Smooth muscle cell (in vitro differentiated cells): ENCODE measurements at regions not wholly inside any gene's neighbourhood (a gene's known extent, or its start where the extent isn't known, plus 50 kb on each side); places are given as distances from the start of the nearest gene placed in this dataset.
"Not testable (repeated sequence)": the region's sequence is repeated elsewhere in the genome, so short reads cannot be mapped to it uniquely, and the experiment has no call there.

ENCODE experiments used
- DNase-seq: peaks from one replicate; lab custom pipeline; 2025; ENCODE audit not compliant: unreplicated experiment; lab: John Stamatoyannopoulos, UW
- H2AFZ ChIP-seq: fragments of 200-600 bp; sonication (generic); 2 replicates; pipeline ENCODE4 v1.6.0; 2016; ENCODE audit warnings: antibody characterized with exemption, low read depth, mild to moderate bottlenecking
- H3F3A ChIP-seq: fragments of 200-600 bp; sonication (generic); 2 replicates; pipeline ENCODE4 v1.6.0; 2017; ENCODE audit warnings: antibody characterized with exemption, low read depth
- H3K27ac ChIP-seq: fragments of 200-600 bp; sonication (generic); 2 replicates; pipeline ENCODE4 v1.5.1; 2016; ENCODE audit warnings: low read depth, mild to moderate bottlenecking
- H3K27me3 ChIP-seq: fragments of 200-600 bp; sonication (generic); 2 replicates; pipeline ENCODE4 v1.6.1; 2016; ENCODE audit warnings: low read depth, mild to moderate bottlenecking
- H3K36me3 ChIP-seq: fragments of 200-600 bp; sonication (generic); 2 replicates; pipeline ENCODE4 v1.5.1; 2016; ENCODE audit warnings: low read depth
- H3K4me1 ChIP-seq: fragments of 200-600 bp; sonication (generic); 2 replicates; pipeline ENCODE4 v1.5.1; 2016; ENCODE audit warnings: low read depth
- H3K4me2 ChIP-seq: fragments of 200-600 bp; sonication (generic); 2 replicates; pipeline ENCODE4 v1.6.0; 2016; ENCODE audit warnings: mild to moderate bottlenecking
- H3K4me3 ChIP-seq: fragments of 200-600 bp; sonication (generic); 2 replicates; pipeline ENCODE4 v1.5.1; 2016; ENCODE audit warnings: mild to moderate bottlenecking
- H3K79me2 ChIP-seq: fragments of 200-600 bp; sonication (generic); 2 replicates; pipeline ENCODE4 v1.6.0; 2016; ENCODE audit warnings: low read depth, mild to moderate bottlenecking
- H3K9ac ChIP-seq: fragments of 200-600 bp; sonication (generic); 2 replicates; pipeline ENCODE4 v1.6.0; 2016; ENCODE audit warnings: low read depth
- H3K9me3 ChIP-seq: fragments of 200-600 bp; sonication (generic); replicated peaks from 2 replicates; pipeline ENCODE4 v1.5.1; 2016; ENCODE audit warnings: low read depth
- H4K20me1 ChIP-seq: fragments of 200-600 bp; sonication (generic); 2 replicates; pipeline ENCODE4 v1.6.0; 2016; ENCODE audit warnings: low read depth
- CTCF ChIP-seq: fragments of 200-600 bp; sonication (generic); IDR thresholded peaks from 2 replicates; pipeline ENCODE4 v1.5.1; 2017; ENCODE audit warnings: borderline replicate concordance, mild to moderate bottlenecking, antibody characterized with exemption; ENCODE audit not compliant: insufficient read depth, poor library complexity, severe bottlenecking
- WGBS: methylation state at CpG from one replicate; pipeline ENCODE4 v1.1.7; 2016; ENCODE audit warnings: low lambda C conversion rate; 5-methylcytosine and 5-hydroxymethylcytosine counted together

GRCh38 chr6:169858293-169858934 lies 107.0 kb downstream of the ERMARD start:
- no peak for TF ChIP-seq CTCF
- Histone ChIP-seq H3K36me3 (no peaks in the 10 kb centered on the region), H3K27ac (no peak overlapping the region), H3K4me2 (no peak overlapping the region), H4K20me1 (no peaks in the 10 kb centered on the region), H3K9me3 (no peaks in the 10 kb centered on the region), H3F3A (no peaks in the 10 kb centered on the region), H3K4me3 (no peak overlapping the region), H3K27me3 (no peaks in the 10 kb centered on the region), H2AFZ (no peak overlapping the region), H3K9ac (no peak overlapping the region), H3K79me2 (no peaks in the 10 kb centered on the region), H3K4me1 (no peaks in the 10 kb centered on the region)
- WGBS, result 97% methylated on average over 17 of the region's 17 CpGs
- no peak for DNase-seq

- H3K4me2 ChIP-seq, result no peak overlapping the region
- H3K36me3 ChIP-seq, result no peaks in the 10 kb centered on the region
- H3K9me3 ChIP-seq, result no peaks in the 10 kb centered on the region
- no peak for TF ChIP-seq CTCF
- no peak overlapping the region for H3K9ac ChIP-seq
- no peak overlapping the region for H2AFZ ChIP-seq
- H3K27me3 ChIP-seq, result no peaks in the 10 kb centered on the region
- H3F3A ChIP-seq, result no peaks in the 10 kb centered on the region
- no peak overlapping the region for H3K4me3 ChIP-seq
- no peak overlapping the region for H3K27ac ChIP-seq
- WGBS, result 91% methylated on average over 19 of the region's 19 CpGs
- no peak for DNase-seq
- H3K79me2 ChIP-seq, result no peaks in the 10 kb centered on the region
- no peaks in the 10 kb centered on the region for H3K4me1 ChIP-seq
- H4K20me1 ChIP-seq, result no peaks in the 10 kb centered on the region
These were observed 106.2 kb downstream of the ERMARD start for GRCh38 chr6:169857343-169858292.

GRCh38 chr6:169856442-169857342 lies 105.3 kb downstream of the ERMARD start:
- H3K27me3 ChIP-seq, H3K4me2 ChIP-seq, H3K4me1 ChIP-seq, H3K9me3 ChIP-seq, H3K4me3 ChIP-seq, H3F3A ChIP-seq, H4K20me1 ChIP-seq, H3K27ac ChIP-seq, H3K9ac ChIP-seq, DNase-seq, H3K79me2 ChIP-seq, H3K36me3 ChIP-seq, H2AFZ ChIP-seq: not testable (repeated sequence)
- 96% methylated on average over 49 of the region's 49 CpGs for WGBS

GRCh38 chr6:169854813-169855212 lies 103.4 kb downstream of the ERMARD start:
- Histone ChIP-seq H3K27ac (no peak overlapping the region), H3K79me2 (no peaks in the 10 kb centered on the region), H4K20me1 (no peaks in the 10 kb centered on the region), H3K4me1 (no peaks in the 10 kb centered on the region), H3K4me2 (no peak overlapping the region), H3K27me3 (no peaks in the 10 kb centered on the region), H3K9me3 (no peaks in the 10 kb centered on the region), H3F3A (no peaks in the 10 kb centered on the region), H3K9ac (no peak overlapping the region), H3K36me3 (no peaks in the 10 kb centered on the region), H2AFZ (no peak overlapping the region), H3K4me3 (no peak overlapping the region)
- no peak for TF ChIP-seq CTCF
- no peak for DNase-seq
- WGBS, result 92% methylated on average over 4 of the region's 4 CpGs
